HG03565 (cell line): ENCODE measurements at regions not wholly inside any gene's neighbourhood (a gene's known extent, or its start where the extent isn't known, plus 50 kb on each side); places are given as distances from the start of the nearest gene placed in this dataset.

Experiments
- ATAC-seq: cut with Tn5 transposase; IDR thresholded peaks from one replicate; pipeline ENCODE4 v1.9.1; 2021; ENCODE audit warnings: mild to moderate bottlenecking, moderate library complexity; ENCODE audit not compliant: unreplicated experiment

- ATAC-seq: no peak
These were observed 227.4 kb downstream of the MAN2A1 start for GRCh38 chr5:109917154-109917546.

GRCh38 chr5:109917966-109918365 lies 228.2 kb downstream of the MAN2A1 start:
- ATAC-seq: no peak

- ATAC-seq: no peak
These were observed 231.0 kb downstream of the MAN2A1 start for GRCh38 chr5:109920736-109921135.

GRCh38 chr5:109921735-109922380 lies 232.1 kb downstream of the MAN2A1 start:
- no peak for ATAC-seq

- ATAC-seq: no peak
These were observed 232.8 kb downstream of the MAN2A1 start for GRCh38 chr5:109922381-109922995.

- ATAC-seq: no peak
These were observed 233.5 kb downstream of the MAN2A1 start for GRCh38 chr5:109923205-109923604.

- no peak for ATAC-seq
These were observed 234.7 kb downstream of the MAN2A1 start for GRCh38 chr5:109924237-109925107.

- no peak for ATAC-seq
These were observed 237.9 kb downstream of the MAN2A1 start for GRCh38 chr5:109927639-109928038.

GRCh38 chr5:109928046-109928445 lies 238.3 kb downstream of the MAN2A1 start:
- ATAC-seq: no peak

GRCh38 chr5:109928811-109929210 lies 239.1 kb downstream of the MAN2A1 start:
- ATAC-seq: no peak

GRCh38 chr5:109929376-109929775 lies 239.6 kb downstream of the MAN2A1 start:
- no peak for ATAC-seq

GRCh38 chr5:109929911-109930310 lies 240.2 kb downstream of the MAN2A1 start:
- ATAC-seq: no peak

- ATAC-seq: no peak
These were observed 241.5 kb downstream of the MAN2A1 start for GRCh38 chr5:109931049-109931780.

GRCh38 chr5:109935833-109936490 lies 246.2 kb downstream of the MAN2A1 start:
- ATAC-seq: no peak

- peak; percentile 58 for ATAC-seq
These were observed 247.3 kb downstream of the MAN2A1 start for GRCh38 chr5:109936996-109937395.

GRCh38 chr5:109937951-109938350 lies 248.2 kb downstream of the MAN2A1 start:
- ATAC-seq: no peak

- ATAC-seq: no peak
These were observed 248.7 kb downstream of the MAN2A1 start for GRCh38 chr5:109938453-109938852.

GRCh38 chr5:109939116-109939682 lies 249.5 kb downstream of the MAN2A1 start:
- no peak for ATAC-seq

GRCh38 chr5:109942646-109943045 lies 252.9 kb downstream of the MAN2A1 start:
- ATAC-seq: no peak

GRCh38 chr5:109943701-109944235 lies 254.0 kb downstream of the MAN2A1 start:
- no peak for ATAC-seq
